ENCODE measurements at regions not wholly inside any gene's neighbourhood (a gene's known extent, or its start where the extent isn't known, plus 50 kb on each side); places are given as distances from the start of the nearest gene placed in this dataset.

GRCh38 chr7:86968618-86969017 is 90.8 kb downstream of the ELAPOR2 start:
- Histone ChIP-seq H3K79me2 (ENCODE audit: insufficient read depth, low read length) (peaks cover 3% of the 10 kb centered on the region; the same call in 1 of the 2 replicates), H2BK5ac (ENCODE audit: insufficient read length, low read length) (no peak overlapping the region), H2BK120ac (ENCODE audit: low read depth, low read length, poor library complexity, severe bottlenecking) (no peak overlapping the region), H2BK20ac (ENCODE audit: low read depth, low read length, poor library complexity, severe bottlenecking) (no peak overlapping the region), H2BK15ac (ENCODE audit: low read depth, low read length) (no peak overlapping the region), H2AFZ (ENCODE audit: low read length) (no peak overlapping the region), H3K9ac (ENCODE audit: extremely low read depth, insufficient read length, low read length) (no peak overlapping the region), H4K20me1 (ENCODE audit: control insufficient read depth, insufficient read depth, insufficient read length) (no peaks in the 10 kb centered on the region), H2AK5ac (ENCODE audit: insufficient read length, low read length) (no peak overlapping the region), H4K91ac (ENCODE audit: insufficient read length, low read depth, low read length) (no peak overlapping the region), H3K23ac (ENCODE audit: insufficient read length, low read depth, low read length) (peak overlapping the region; percentile 23), H3K14ac (ENCODE audit: insufficient read depth, low read length) (no peak overlapping the region), H3K18ac (ENCODE audit: insufficient read length, low read depth, low read length) (no peak overlapping the region), H3K9me3 (ENCODE audit: control insufficient read depth, low read depth, low read length) (no peaks in the 10 kb centered on the region), H4K5ac (ENCODE audit: insufficient read length, low read depth, low read length) (no peak overlapping the region), H4K8ac (replicated peaks; ENCODE audit: insufficient read length, low read depth, low read length) (no peak overlapping the region), H3K23me2 (ENCODE audit: insufficient read length, low read depth, low read length, poor library complexity, severe bottlenecking) (no peaks in the 10 kb centered on the region), H3K4me1 (ENCODE audit: insufficient read depth, low read length) (peaks cover 14% of the 10 kb centered on the region), H3K4ac (ENCODE audit: low read depth, low read length) (no peak overlapping the region), H3K79me1 (ENCODE audit: insufficient read depth, low read depth, low read length, poor library complexity, severe bottlenecking) (no peaks in the 10 kb centered on the region), H3K4me2 (ENCODE audit: insufficient read depth, insufficient read length, low read length) (no peak overlapping the region), H3K56ac (ENCODE audit: insufficient read length, low read depth, low read length) (no peak overlapping the region), H3K27me3 (ENCODE audit: insufficient read depth, low read length) (no peaks in the 10 kb centered on the region), H3K27ac (ENCODE audit: insufficient read length, low read depth, low read length) (no peak overlapping the region), H3T11ph (ENCODE audit: low read length) (no peak overlapping the region), H2BK12ac (ENCODE audit: insufficient read length, low read depth, low read length) (no peak overlapping the region)
- Mint-ChIP-seq H3K4me1 (peaks cover 68% of the 10 kb centered on the region in 2 experiments), H3K36me3 (ENCODE audit: insufficient read depth in 1 of 3, low read depth in 3 of 3) (peaks cover 5 to 10% (median 7%) of the 10 kb centered on the region in 3 experiments), H3K9me3 (peaks cover 0 to 2% of the 10 kb centered on the region in 2 experiments; a peak in 1 of 5 replicates), H3K27ac (no peak overlapping the region), H3K27me3 (ENCODE audit: low read depth) (no peaks in the 10 kb centered on the region), H3K4me3 (no peak overlapping the region)
- no peak for TF ChIP-seq CTCF (conservative IDR thresholded peaks at IDR 0.05)
- no peak for DNase-seq

All from H9 (cell line).